ENCODE measurements at regions not wholly inside any gene's neighbourhood (a gene's known extent, or its start where the extent isn't known, plus 50 kb on each side); places are given as distances from the start of the nearest gene placed in this dataset.

GRCh38 chr5:8381972-8382371 is 513.0 kb downstream of the MTRR start:
- Histone ChIP-seq H4K91ac (replicated peaks; ENCODE audit: insufficient read length, low read length) (no peak overlapping the region), H2BK5ac (ENCODE audit: low read depth, low read length) (no peak overlapping the region), H3K23me2 (ENCODE audit: low read depth, low read length) (no peaks in the 10 kb centered on the region), H3K18ac (ENCODE audit: extremely low read depth, low read length) (no peak overlapping the region), H3K4me2 (ENCODE audit: insufficient read depth in 1 of 2, low read depth in 2 of 2, low read length in 2 of 2) (no peak overlapping the region), H3K9me3 (ENCODE audit: insufficient read depth in 2 of 2, low read depth in 1 of 2, low read length in 1 of 2) (no peaks in the 10 kb centered on the region), H3K56ac (replicated peaks; ENCODE audit: insufficient read length, low read depth, low read length) (no peak overlapping the region), H2AFZ (ENCODE audit: low read length) (no peak overlapping the region), H2AK5ac (ENCODE audit: low read depth, low read length) (no peak overlapping the region), H3K79me1 (ENCODE audit: low read depth, low read length) (no peaks in the 10 kb centered on the region), H3K23ac (ENCODE audit: insufficient read length) (no peak overlapping the region), H2BK15ac (ENCODE audit: low read length) (no peak overlapping the region), H3K4me3 (ENCODE audit: extremely low read depth in 1 of 4, insufficient read depth in 2 of 4, low read depth in 3 of 4, low read length in 4 of 4) (no peak overlapping the region), H3K4ac (replicated peaks; ENCODE audit: insufficient read length, low read depth, low read length) (no peak overlapping the region), H2BK20ac (ENCODE audit: low read length) (no peak overlapping the region), H2BK120ac (replicated peaks; ENCODE audit: low read depth, low read length) (no peak overlapping the region), H3K14ac (ENCODE audit: insufficient read length) (no peak overlapping the region), H4K8ac (ENCODE audit: extremely low read depth, insufficient read depth, low read length) (no peak overlapping the region), H3K9ac (replicated peaks in 1 of 4; ENCODE audit: extremely low read depth in 1 of 4, low read depth in 3 of 4, low read length in 3 of 4) (no peak overlapping the region), H3K4me1 (replicated peaks in 1 of 4; ENCODE audit: control insufficient read depth in 3 of 4, insufficient read depth in 4 of 4, low read length in 3 of 4) (no peaks in the 10 kb centered on the region), H3K36me3 (ENCODE audit: control insufficient read depth in 2 of 4, insufficient read depth in 4 of 4, low read length in 3 of 4) (no peaks in the 10 kb centered on the region), H2BK12ac (ENCODE audit: low read depth, low read length) (no peak overlapping the region), H3K27me3 (replicated peaks in 1 of 4; ENCODE audit: control insufficient read depth in 3 of 4, extremely low read depth in 1 of 4, insufficient read depth in 3 of 4, low read length in 3 of 4) (no peaks in the 10 kb centered on the region), H4K20me1 (replicated peaks in 1 of 2; ENCODE audit: control insufficient read depth in 1 of 2, insufficient read depth in 2 of 2, low read length in 2 of 2) (no peaks in the 10 kb centered on the region), H3K27ac (ENCODE audit: low read depth, low read length) (no peak overlapping the region), H4K5ac (ENCODE audit: insufficient read length, low read depth, low read length) (no peak overlapping the region), H3K79me2 (ENCODE audit: control insufficient read depth in 1 of 2, insufficient read depth in 2 of 2, low read length in 2 of 2) (no peaks in the 10 kb centered on the region)
- TF ChIP-seq SIX5 (IDR thresholded peaks at IDR 0.05; ENCODE audit: low read depth, low read length) (no peak), SIN3A (conservative IDR thresholded peaks at IDR 0.05 in 1 of 2, IDR thresholded peaks at IDR 0.05 in 1 of 2; ENCODE audit: low read depth in 1 of 2, low read length in 2 of 2) (no peak), ATF2 (IDR thresholded peaks at IDR 0.05; ENCODE audit: low read length) (no peak)
- DNase-seq (ENCODE audit: low read depth in 1 of 2, low spot score in 2 of 2) (no peak), FAIRE-seq (no peak)
- CTCF ChIA-PET (ENCODE audit: partially characterized antibody) = interaction anchor here (1.2 kb wide), 1 partner anchor 46 kb away, joined by 3 read pairs; no protein-coding TSS in a partner anchor
- POLR2A ChIA-PET (ENCODE audit: partially characterized antibody) = no interaction called here

Data from H1 (cell line).